Endothelial cell of umbilical vein (primary cell): ENCODE measurements at regions not wholly inside any gene's neighbourhood (a gene's known extent, or its start where the extent isn't known, plus 50 kb on each side); places are given as distances from the start of the nearest gene placed in this dataset.

Source experiments
- CTCF ChIP-seq, 2 donors: IDR thresholded peaks; 1 replicate in 1 of 2; 2 replicates in 1 of 2; pipeline ENCODE4 v1.5.1; 2011; ENCODE audit warnings: low read length in 2 of 2, mild to moderate bottlenecking in 2 of 2, moderate library complexity in 2 of 2, control low read depth in 1 of 2, inconsistent platforms in 1 of 2, low read depth in 1 of 2; ENCODE audit not compliant: insufficient read depth in 1 of 2; ENCODE audit errors: extremely low read depth in 1 of 2
- EZH2 ChIP-seq: IDR thresholded peaks from 2 replicates; pipeline ENCODE4 v1.6.1; 2012; ENCODE audit warnings: borderline replicate concordance, low read depth, mild to moderate bottlenecking, moderate library complexity, low read length, inconsistent platforms; ENCODE audit not compliant: severe bottlenecking
- FOS ChIP-seq: IDR thresholded peaks from 2 replicates; pipeline ENCODE4 v1.6.1; 2011; ENCODE audit warnings: mild to moderate bottlenecking, low read length, moderate library complexity, borderline replicate concordance; ENCODE audit not compliant: insufficient read depth
- JUN ChIP-seq: IDR thresholded peaks from 2 replicates; pipeline ENCODE4 v1.6.1; 2011; ENCODE audit warnings: borderline replicate concordance, low read depth; ENCODE audit not compliant: insufficient read length, insufficient read depth
- MAX ChIP-seq: IDR thresholded peaks from 2 replicates; pipeline ENCODE4 v1.6.1; 2011; ENCODE audit not compliant: insufficient read depth, insufficient read length
- MYC ChIP-seq: IDR thresholded peaks from one replicate; pipeline ENCODE4 v1.6.1; 2011; ENCODE audit warnings: mild to moderate bottlenecking, low read depth, low read length
- POLR2A ChIP-seq: IDR thresholded peaks from 2 replicates; pipeline ENCODE4 v1.6.1; 2012; ENCODE audit warnings: low read depth, mild to moderate bottlenecking, control low read depth, low read length
- POLR2AphosphoS5 ChIP-seq: IDR thresholded peaks from 2 replicates; pipeline ENCODE4 v1.6.1; 2012; ENCODE audit warnings: low read depth, mild to moderate bottlenecking, control low read depth, low read length, moderate library complexity; ENCODE audit not compliant: insufficient read depth

GRCh38 chr13:74466020-74466419 lies 331.8 kb upstream of the KLF12 start:
- TF ChIP-seq CTCF (IDR thresholded peaks at IDR 0.05; ENCODE audit: extremely low read depth in 1 of 2, insufficient read depth in 1 of 2, low read depth in 1 of 2, low read length in 2 of 2) (no peak), MAX (no peak), POLR2AphosphoS5 (no peak), POLR2A (no peak), EZH2 (no peak), FOS (no peak), MYC (no peak), JUN (no peak)
